HCT116 (cell line): ENCODE measurements at regions not wholly inside any gene's neighbourhood (a gene's known extent, or its start where the extent isn't known, plus 50 kb on each side); places are given as distances from the start of the nearest gene placed in this dataset.

Experiments used
- MAX ChIP-seq: IDR thresholded peaks from 2 replicates; pipeline ENCODE4 v1.6.1; 2012
- TCF7L2 ChIP-seq: IDR thresholded peaks from 2 replicates; pipeline ENCODE4 v1.7.0; 2011; ENCODE audit warnings: borderline replicate concordance, inconsistent platforms; ENCODE audit not compliant: insufficient read depth, insufficient read length; ENCODE audit errors: extremely low read depth
- ZNF274 ChIP-seq: fragments of 200-500 bp; sonication (Bioruptor generic); IDR thresholded peaks from 2 replicates; pipeline ENCODE4 v1.6.1; 2014; ENCODE audit warnings: mild to moderate bottlenecking, low read depth, low read length, inconsistent platforms
- TF ChIP-seq, protein P1 (sequence below), 3 experiments: fragments of 200-600 bp in 1 of 3; sonication (generic) in 1 of 3; IDR thresholded peaks in 2 of 3; conservative IDR thresholded peaks in 1 of 3; 2 replicates each; pipeline ENCODE4 v1.5.1; 2012 to 2017; ENCODE audit warnings: low read depth in 2 of 3, low read length in 2 of 3, antibody characterized with exemption in 1 of 3, borderline replicate concordance in 1 of 3, control low read depth in 1 of 3, mild to moderate bottlenecking in 1 of 3, mixed read lengths in 1 of 3, mixed run types in 1 of 3, moderate library complexity in 1 of 3; ENCODE audit not compliant: insufficient read depth in 1 of 3

GRCh38 chr12:79512068-79512467 lies 178.7 kb downstream of the PAWR start:
- no peak for TF ChIP-seq TCF7L2
- TF ChIP-seq ZNF274 = no peak
- TF ChIP-seq, protein P1, sequence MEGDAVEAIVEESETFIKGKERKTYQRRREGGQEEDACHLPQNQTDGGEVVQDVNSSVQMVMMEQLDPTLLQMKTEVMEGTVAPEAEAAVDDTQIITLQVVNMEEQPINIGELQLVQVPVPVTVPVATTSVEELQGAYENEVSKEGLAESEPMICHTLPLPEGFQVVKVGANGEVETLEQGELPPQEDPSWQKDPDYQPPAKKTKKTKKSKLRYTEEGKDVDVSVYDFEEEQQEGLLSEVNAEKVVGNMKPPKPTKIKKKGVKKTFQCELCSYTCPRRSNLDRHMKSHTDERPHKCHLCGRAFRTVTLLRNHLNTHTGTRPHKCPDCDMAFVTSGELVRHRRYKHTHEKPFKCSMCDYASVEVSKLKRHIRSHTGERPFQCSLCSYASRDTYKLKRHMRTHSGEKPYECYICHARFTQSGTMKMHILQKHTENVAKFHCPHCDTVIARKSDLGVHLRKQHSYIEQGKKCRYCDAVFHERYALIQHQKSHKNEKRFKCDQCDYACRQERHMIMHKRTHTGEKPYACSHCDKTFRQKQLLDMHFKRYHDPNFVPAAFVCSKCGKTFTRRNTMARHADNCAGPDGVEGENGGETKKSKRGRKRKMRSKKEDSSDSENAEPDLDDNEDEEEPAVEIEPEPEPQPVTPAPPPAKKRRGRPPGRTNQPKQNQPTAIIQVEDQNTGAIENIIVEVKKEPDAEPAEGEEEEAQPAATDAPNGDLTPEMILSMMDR (IDR thresholded peaks at IDR 0.05 in 2 of 3, conservative IDR thresholded peaks at IDR 0.05 in 1 of 3; ENCODE audit: borderline replicate concordance in 1 of 3, insufficient read depth in 1 of 3, low read depth in 2 of 3, low read length in 2 of 3) = peak; percentile 17 to 59 (median 51); a peak in 5 of 6 replicates
- TF ChIP-seq MAX = no peak
